OCI-LY3 (cell line): ENCODE measurements at regions not wholly inside any gene's neighbourhood (a gene's known extent, or its start where the extent isn't known, plus 50 kb on each side); places are given as distances from the start of the nearest gene placed in this dataset.

Experiments
- EZH2phosphoT487 ChIP-seq: fragments of 200-600 bp; shearing (Covaris generic); IDR thresholded peaks from 2 replicates; pipeline ENCODE4 v1.6.1; 2018; ENCODE audit warnings: antibody characterized with exemption, mixed run types, low read depth
- TF ChIP-seq, protein P1 (sequence below): fragments of 200-600, 300-600 bp; sonication (generic); IDR thresholded peaks from 2 replicates; pipeline ENCODE4 v1.5.1; 2014; ENCODE audit warnings: antibody characterized with exemption, low read length, low read depth

- TF ChIP-seq, protein P1, sequence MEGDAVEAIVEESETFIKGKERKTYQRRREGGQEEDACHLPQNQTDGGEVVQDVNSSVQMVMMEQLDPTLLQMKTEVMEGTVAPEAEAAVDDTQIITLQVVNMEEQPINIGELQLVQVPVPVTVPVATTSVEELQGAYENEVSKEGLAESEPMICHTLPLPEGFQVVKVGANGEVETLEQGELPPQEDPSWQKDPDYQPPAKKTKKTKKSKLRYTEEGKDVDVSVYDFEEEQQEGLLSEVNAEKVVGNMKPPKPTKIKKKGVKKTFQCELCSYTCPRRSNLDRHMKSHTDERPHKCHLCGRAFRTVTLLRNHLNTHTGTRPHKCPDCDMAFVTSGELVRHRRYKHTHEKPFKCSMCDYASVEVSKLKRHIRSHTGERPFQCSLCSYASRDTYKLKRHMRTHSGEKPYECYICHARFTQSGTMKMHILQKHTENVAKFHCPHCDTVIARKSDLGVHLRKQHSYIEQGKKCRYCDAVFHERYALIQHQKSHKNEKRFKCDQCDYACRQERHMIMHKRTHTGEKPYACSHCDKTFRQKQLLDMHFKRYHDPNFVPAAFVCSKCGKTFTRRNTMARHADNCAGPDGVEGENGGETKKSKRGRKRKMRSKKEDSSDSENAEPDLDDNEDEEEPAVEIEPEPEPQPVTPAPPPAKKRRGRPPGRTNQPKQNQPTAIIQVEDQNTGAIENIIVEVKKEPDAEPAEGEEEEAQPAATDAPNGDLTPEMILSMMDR = no peak
- no peak for TF ChIP-seq EZH2phosphoT487
Measured at GRCh38 chr2:42118754-42119569, 50.2 kb upstream of the EML4 start.
